GM21360 (cell line): ENCODE measurements at regions not wholly inside any gene's neighbourhood (a gene's known extent, or its start where the extent isn't known, plus 50 kb on each side); places are given as distances from the start of the nearest gene placed in this dataset.
"Not testable (repeated sequence)": the region's sequence is repeated elsewhere in the genome, so short reads cannot be mapped to it uniquely, and the experiment has no call there.

Experiments used
- ATAC-seq: cut with Tn5 transposase; IDR thresholded peaks from one replicate; pipeline ENCODE4 v1.9.1; 2021; ENCODE audit warnings: mild to moderate bottlenecking, moderate library complexity; ENCODE audit not compliant: unreplicated experiment

DNA sequence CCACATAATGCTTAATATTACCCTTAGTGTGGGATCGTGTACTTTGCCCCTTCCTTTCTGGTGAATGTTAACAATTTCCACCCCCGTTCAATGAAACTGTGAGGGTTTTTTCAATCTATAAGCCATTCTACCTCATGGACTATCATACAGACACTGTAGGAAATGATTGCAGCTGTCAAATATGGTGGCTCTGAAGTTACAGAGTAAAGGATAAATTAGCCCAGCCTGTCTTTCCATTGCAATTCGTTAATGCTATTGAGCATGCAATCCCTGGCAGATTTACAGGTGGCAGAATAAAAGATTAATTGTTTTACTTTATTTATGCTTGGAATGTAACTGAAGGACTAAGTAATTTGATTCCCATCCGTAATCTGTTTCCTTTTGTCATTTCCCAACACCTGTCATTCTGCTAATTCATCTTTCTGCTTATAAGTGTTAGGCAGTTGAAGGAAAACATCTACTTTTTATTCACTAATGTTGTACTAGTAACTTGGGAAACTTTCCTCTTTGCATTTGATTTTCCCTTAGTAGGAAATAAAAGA is 1211.6 kb upstream of the LRRN3 start:
- ATAC-seq = no peak

DNA sequence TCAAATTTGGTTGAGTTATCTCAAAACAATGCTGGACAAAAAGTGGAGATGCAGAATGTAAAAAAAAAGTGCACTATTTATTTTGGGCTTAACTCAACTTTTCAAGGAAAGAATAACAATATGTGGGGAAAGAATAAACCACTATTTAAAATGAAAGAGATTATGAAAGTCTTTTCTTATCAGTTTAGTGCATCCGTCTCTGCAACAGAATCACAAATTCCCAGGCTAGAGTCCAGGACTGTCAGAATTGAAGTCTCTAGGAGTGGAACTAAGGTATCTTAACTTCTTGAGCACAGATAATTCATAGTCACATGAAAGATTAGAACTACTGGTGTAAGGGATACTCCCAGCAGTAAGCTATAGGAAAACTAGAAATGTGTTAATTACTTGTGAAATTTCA is 1200.3 kb upstream of the LRRN3 start:
- ATAC-seq = no peak

DNA sequence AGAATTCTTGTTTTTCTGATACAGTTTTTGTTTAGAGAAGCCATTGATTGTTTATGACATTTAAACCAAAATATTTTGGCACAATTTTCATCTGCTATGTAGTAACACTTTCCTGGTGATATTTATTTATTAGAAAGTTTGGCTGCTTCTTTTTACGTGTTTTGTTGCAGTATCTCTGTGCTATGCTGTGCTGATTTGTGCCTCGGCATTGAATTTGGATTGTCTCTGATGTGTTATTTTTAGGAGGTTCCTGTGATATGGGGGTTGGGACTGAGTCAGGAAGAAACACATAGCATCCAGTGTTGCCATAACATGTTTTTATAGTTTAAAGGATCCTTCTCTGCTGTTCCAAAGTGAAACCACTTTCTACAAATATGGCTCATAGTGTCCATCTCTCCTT is 1197.7 kb upstream of the LRRN3 start:
- ATAC-seq = no peak

DNA sequence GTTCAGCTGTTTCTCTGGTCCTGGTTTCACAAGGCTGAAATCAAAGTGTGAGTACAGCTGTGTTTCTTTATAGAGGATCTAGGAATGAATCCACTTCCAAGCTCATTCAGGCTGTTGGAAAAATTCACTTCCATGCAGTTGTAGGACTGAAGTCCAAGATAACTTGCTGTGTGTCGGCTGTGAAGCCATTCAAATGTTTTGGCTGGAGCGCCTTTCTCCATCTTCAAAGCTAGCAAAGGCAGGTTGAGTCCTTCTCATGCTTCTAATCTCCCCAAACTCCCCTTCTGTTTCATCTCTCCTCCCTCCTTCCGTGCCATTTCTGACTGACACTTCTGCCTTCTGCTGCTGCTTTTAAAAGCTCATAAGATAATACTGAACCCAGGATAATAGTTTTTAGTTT is 1195.4 kb upstream of the LRRN3 start:
- no peak for ATAC-seq

DNA sequence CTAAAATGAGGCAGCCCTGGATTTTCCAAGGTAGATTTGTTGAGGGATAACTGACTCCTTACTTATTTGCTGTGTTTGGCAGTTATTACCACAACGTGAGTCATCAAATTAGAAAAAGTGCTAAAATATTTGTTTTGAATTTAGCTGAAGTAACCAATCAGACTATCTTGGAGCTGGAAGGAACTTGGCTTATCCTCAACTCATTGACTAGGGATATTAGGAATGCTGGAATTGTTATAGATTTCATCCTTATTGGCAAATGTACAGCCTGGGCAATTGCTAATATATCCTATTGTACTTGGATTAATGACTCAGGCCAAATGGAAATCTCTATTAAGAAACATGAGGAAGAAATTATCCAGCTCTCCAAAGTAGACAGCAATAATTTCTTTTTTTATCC is 1189.0 kb upstream of the LRRN3 start:
- no peak for ATAC-seq

DNA sequence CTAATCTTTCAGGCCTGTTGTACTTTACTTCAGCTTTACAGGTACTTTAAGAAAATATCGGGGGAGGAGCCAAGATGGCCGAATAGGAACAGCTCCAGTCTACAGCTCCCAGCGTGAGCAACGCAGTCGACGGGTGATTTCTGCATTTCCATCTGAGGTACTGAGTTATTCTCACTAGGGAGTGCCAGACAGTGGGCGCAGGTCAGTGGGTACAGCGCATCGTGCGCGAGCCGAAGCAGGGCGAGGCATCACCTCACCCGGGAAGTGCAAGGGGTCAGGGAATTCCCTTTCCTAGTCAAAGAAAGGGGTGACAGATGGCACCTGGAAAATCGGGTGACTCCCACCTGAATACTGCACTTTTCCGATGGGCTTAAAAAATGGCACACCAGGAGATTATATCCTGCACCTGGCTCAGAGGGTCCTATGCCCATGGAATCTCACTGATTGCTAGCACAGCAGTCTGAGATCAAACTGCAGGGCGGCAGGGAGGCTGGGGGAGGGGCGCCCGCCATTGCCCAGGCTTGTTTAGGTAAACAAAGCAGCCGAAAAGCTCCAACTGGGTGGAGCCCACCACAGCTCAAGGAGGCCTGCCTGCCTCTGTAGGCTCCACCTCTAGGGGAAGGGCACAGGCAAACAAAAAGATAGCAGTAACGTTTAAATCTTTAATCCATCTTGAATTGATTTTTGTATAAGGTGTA is 1185.4 kb upstream of the LRRN3 start:
- not testable (repeated sequence) for ATAC-seq

DNA sequence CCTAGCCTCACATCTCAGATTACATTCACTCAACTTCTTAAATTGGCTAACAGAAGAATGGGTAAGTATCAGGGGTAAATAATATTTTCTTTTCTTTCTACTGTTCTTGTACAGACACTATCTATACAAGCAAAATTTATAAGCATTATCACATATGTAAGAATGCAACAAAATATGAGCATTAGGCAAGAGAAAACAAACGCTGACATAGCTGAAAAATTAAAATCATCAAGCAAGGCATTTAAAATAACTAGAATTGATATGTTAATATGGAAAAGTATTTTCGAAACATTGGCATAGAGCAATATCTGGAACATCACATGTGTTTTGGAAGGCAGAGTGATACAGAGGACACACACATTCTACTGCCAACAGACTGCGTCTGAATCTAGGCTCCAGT is 1175.3 kb upstream of the LRRN3 start:
- no peak for ATAC-seq

DNA sequence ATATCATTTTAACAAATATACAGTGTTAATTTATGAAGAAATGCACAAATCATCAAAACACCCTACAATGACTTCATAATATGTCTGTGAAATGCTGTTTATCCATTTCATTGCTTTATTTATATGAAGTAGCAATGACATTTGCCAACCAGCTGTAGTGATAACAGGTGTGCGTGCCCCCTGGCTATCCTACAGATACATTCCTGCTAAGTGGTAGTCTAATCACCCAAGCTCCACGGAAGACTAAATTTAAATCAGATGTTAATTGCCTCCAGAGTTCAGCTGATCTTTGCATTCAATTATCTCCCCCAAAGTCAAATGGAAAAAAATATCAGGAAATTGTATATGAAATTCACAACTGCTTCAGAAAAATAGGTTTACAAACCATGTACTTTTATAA is 1164.2 kb upstream of the LRRN3 start:
- no peak for ATAC-seq

DNA sequence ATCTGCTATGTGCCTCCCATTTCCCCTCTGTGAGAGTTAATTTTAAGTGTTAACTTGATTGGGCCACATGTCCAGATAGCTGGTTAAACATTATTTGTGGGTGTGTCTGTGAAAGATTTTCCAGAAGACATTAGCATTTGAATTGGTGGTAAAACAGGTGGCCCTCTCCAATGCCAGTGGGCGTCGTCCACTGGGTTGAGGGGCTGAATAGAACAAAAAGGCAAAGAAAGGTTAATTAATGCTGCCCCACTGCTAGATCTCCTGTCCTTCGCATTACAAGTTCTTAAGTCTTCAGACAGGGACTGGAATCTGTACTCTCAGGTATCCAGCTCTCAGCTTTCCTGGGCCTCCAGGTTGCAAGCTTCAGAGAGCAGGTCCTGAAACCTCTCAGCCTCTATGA is 1160.9 kb upstream of the LRRN3 start:
- ATAC-seq = no peak

DNA sequence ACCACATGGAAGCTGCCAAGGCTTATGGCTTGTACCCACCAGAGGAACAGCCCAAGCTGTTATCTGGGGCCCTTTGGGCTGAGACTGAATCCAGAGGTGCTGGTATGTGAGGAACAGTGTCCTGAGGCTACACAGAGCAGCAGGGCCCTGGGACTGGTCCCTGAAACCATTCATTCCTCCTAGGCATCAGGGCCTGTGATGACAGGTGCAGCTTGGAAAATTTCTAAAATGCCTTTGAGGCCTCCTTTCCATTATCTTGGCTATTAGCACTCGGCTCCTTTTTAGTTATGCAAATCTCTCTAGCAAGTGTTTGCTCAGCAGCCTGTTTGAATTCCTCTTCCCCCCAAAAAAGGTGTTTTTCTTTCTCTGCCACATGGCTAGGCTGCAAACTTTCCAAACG is 1151.7 kb upstream of the LRRN3 start:
- no peak for ATAC-seq

DNA sequence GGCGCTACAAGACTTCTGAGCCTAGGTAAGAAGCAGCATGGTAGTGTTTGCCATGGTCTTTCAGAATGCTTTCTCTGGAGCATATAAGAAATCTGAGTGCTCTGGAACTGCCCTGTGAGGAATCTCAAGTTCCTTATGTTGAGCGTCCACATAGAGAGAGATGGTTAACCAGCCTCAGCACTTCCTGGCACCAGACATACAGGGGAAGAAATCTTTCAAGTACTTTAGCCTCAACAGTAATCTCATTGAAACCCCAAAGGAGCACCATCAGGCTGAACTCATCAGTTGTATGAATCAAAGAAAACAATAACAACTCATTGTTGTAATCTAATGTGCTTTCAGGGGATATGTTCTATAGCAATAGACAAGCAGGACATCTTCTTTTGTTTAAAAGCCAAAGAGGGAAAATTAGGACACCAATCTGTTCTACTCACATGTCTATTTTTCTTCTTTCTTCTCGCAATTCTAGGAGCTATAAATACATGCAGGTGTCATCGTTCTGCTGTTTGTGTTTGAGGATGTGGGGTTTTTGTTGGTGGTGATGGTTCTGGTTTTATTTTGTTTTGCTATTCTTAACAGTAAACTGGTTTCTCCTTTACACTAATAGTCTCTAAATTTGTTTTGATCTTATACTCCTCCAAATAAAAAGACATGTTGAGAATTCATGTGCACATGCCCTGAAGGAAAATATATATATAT is 1145.0 kb upstream of the LRRN3 start:
- ATAC-seq = no peak

DNA sequence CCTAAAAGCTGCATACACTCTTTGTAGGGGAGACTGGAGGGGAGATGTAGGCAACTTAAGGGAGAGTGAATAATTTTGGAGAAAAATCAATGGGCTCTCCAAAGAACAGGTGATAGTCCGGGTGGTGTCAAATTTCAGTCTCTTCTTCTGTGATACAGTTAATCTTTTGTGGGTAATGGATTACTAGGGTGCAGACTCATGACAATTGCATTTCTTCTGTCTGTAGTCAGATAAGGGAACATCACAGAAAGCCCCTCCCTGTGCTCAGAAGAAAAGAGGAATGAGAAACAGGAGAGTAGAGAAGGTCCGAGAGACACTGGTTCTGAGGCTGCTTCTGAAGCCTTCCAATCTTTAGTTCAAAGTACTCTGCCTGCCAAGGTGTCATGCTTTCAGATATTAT is 1140.7 kb upstream of the LRRN3 start:
- ATAC-seq = no peak

DNA sequence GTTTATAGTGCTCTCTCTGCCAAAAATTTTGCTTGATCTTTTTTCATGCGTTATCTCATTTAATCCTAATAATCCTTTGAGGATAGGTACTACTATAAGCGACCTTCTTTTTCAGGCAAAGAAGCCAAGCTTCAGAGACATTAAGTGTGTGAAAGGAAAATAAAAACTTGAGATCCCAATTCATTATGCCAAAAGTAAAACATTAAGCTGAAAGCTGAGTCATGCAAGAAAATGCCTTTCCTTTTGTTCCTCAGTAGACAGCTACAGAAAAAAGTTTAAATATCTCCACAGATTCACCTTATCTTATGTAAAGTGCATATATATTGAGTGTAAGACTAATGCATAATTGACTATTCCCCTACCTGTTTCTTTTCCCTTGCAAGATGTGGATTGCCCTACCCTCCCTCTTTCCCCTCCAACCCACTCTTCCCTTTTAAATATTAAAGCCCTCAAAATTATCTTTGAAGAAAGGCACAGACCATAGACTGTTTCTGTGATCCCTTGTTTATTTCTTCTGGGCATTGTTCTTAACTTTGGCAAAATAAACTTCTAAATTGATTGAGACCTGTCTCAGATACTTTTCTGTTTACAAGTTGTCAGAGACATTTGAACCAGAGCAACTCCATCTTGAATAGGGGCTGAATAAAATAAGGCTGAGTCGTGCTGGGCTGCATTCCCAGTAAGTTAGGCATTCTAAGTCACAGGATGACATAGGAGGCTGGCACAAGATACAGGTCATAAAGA is 1139.9 kb upstream of the LRRN3 start:
- ATAC-seq = no peak

DNA sequence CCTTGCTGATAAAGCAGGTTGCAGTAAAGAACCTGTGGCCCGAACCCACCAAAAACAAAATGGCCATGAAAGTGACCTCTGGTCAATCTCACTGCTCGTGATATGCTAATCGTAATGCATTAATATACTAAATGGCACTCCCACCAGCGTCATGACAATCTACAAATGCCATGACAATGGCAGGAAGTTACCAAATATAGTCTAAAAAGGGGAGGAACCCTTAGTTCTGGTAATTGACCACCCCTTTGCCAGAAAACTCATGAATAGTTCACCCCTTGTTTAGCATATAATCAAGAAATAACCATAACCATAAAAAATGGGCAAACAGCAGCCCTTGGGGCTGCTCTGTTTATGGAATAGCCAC is 1139.4 kb upstream of the LRRN3 start:
- no peak for ATAC-seq

DNA sequence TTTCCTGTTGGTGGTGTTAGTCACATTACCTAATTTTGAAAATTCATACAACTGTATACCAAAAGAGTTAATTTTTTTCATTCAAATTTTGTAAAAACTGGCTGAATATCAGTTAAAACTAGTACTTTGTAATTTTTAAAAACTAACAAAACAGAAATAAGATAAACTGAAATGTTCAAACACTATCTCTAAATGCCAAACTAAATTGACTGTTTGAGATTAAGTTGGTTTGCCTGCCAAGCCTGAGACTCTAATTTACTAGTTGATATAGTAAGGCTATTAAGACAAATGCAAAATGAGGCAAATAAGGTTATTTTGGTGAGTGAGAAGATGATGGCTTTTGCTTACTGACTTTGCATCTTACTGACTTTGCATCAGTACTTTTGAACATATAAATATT is 1134.9 kb upstream of the LRRN3 start:
- ATAC-seq = no peak

DNA sequence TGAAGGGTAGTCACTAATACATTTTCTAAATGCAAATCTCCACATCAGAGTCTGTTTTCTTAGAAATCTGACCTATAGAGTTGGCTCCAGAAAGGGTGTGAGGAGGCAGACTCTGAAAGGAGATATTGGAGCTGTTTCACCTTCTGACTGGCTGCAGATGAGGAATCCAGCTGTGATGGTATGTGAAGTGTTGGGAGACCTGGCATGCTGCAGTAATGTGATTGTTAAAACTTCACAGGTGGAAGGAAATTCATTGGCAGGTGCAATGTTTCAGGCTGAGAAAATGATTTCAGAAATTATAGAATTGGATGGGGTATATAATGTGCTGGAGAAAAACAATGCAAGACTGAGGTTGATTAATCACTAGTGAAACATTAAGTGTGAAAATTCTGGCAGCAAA is 1134.0 kb upstream of the LRRN3 start:
- no peak for ATAC-seq

DNA sequence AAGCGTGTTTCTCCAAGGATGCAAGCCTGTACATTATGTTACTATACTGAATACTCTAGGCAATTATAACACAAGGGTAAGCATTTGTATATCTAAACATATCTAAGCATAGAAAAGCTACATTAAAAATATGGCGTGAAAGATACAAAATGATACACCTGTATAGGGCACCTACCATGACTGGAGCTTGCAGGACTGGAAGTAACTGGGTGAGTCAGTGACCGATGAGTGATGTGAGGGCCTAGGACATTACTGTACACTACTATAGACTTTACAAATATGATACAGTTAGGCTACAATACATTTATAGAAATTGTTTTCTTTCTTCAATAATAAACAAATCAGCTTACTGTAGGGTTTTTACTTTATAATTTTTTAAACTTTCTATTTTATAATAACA is 1127.2 kb upstream of the LRRN3 start:
- no peak for ATAC-seq

DNA sequence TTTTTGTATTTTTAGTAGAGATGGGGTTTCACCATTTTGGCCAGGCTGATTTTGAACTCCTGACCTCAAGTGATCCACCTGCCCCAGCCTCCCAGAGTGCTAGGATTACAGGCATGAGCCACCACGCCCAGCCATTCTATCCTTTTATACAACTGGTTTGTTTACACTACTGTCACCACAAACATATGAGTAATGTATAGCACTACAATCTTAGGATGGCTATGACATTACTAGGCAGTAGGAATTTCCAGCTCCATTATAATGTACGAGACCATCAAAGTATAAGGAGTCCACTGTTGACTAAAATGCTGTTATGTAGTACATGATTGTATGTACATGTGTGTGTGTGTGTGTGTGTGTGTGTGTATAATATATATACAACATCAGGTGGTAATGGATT is 1126.1 kb upstream of the LRRN3 start:
- no peak for ATAC-seq

DNA sequence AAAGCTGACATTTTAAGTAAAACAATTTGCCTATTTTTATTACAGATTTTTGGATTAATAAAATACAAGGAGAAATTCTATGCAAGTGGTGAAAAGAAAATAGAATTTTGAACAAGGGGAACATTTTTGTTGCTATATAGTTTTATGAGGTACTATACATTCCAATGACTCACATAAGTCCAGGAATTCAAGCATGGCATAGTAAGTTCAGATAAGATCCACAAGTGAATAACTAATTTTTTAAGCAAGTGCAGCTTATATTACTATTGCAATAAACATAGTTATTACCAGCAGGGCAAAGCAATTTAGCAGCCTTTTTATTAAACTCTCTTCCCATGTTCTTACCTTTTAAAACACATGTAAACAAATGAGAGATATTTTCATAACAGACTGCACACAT is 1123.5 kb upstream of the LRRN3 start:
- ATAC-seq = no peak

DNA sequence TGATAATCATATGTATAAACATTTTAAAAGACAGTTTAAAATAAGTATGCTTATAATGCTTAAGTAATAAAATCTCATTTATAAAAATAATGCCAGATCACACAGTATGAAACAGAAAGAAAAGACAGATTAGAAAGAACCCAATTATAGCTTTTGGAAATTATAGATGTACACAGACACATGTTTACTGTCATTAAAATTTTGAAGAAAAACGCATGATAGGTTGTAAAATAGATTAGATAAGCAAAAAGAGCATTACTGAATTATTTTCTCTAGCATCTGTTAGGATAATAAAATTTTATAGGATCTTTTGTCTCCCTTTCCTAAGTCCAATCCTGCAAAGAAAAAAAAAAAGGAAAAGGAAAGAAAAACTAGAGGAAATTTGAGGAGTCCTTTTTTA is 1107.3 kb upstream of the LRRN3 start:
- no peak for ATAC-seq

DNA sequence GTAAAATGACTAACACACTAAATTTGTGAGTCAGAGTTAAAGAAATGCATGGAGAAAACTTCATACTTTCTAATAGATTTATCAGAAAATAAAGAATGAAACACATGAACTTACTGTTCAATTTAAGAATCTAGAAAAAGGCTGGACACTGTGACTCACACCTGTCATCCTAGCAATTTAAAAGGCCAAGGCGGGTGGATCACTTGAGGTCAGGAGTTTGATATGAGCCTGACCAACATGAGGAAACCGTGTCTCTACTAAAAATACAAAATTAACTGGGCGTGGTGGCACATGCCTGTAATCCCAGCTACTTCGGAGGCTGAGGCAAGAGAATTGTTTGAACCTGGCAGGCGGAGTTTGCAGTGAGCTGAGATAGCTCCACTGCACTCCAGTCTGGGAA is 1106.2 kb upstream of the LRRN3 start:
- ATAC-seq = no peak

DNA sequence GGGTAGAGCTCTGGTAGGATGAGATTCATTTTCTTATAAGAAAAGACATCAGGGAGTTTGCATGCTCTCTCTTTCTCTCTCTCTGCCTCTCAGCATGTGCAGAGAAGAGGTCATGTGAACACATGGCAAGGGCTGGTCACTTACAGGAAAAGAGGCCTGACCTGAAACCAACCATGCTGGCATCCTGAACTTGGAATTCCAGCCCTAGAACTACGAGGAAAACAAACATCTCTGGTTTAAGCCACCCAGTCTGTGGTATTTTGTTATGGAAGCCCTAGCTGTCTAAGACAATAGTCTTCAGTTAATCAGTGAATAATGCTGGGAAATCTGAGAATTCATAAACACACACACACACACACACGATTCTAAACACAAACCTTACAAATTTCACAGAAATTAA is 1104.2 kb upstream of the LRRN3 start:
- ATAC-seq = no peak
